VCaP (cell line): ENCODE measurements at regions not wholly inside any gene's neighbourhood (a gene's known extent, or its start where the extent isn't known, plus 50 kb on each side); places are given as distances from the start of the nearest gene placed in this dataset.
A peak's percentile ranks its signal among the peaks of the same experiment; 100 is the strongest.

Experiments
- H3K27ac ChIP-seq: fragments of 450-650 bp; 2 replicates; pipeline ENCODE4 v1.5.1; 2017
- CTCF ChIP-seq: fragments of 450-650 bp; conservative IDR thresholded peaks from 2 replicates; pipeline ENCODE4 v1.5.1; 2017; ENCODE audit warnings: mild to moderate bottlenecking, moderate library complexity

DNA sequence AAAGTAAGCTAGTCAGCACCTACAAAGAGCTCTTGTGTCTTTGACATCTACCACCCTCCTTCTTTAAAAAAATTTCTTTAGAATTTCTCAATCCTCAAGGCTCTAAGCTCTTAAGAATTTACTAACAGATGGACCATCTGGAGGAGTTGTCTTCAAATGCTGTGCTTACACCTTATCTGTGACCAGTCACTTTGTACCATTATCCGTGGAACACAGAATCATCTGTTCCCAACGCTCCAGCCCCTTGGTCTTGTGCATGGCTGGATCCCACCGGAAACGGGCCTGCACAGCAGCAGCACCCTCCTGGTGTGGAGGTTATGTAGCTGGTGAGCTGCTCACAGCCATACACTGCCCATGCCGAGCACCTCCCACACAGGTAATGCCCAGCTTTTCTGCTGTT, 89.0 kb downstream of the TBX19 start:
- H3K27ac ChIP-seq = no peak overlapping the region
- no peak for TF ChIP-seq CTCF

GRCh38 chr1:168368131-168368530, 87.5 kb downstream of the TBX19 start:
- TF ChIP-seq CTCF = no peak
- no peak overlapping the region for H3K27ac ChIP-seq

DNA sequence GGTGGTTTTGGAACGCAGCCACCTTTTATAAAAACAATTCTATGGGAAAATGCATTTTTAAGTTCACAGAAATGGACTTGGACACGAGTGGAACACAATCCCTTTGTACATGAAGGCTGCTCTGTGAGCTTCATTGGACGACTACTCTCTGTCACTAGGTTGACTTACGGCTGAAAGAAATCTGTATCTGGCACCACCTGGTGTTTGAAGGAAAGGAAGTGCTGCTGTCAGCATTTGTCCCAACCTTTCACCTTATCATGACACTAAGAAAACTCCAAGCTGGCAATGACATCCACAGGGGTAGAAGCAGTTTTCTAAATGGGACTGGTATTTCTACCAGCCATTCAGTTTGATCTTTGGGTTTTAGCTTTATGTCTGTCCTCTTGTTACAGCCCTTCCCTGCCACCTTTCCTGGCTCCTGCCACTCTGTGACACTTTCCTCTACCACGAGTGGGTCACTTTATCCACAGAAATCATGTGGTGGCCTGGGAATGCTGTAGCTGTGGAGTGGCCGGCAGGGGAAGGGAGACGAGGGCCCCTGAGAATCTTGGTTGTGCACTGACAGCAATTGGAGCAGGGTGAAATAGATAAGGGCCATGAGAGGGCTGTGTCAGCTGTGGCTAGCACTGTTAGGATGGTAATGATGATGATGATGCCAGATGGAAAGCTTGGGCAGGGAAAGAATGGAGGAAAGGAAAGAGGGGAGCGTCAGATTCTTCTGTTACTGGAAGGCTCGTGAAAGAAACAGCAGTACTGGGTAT, 85.2 kb downstream of the TBX19 start:
- H3K27ac ChIP-seq = no peak overlapping the region
- TF ChIP-seq CTCF = peak; percentile 67
